B cell (primary cell): ENCODE measurements at regions not wholly inside any gene's neighbourhood (a gene's known extent, or its start where the extent isn't known, plus 50 kb on each side); places are given as distances from the start of the nearest gene placed in this dataset.

Experiments
- ATAC-seq: fragments of 200-7000 bp; cut with Tn5 transposase; one replicate; pipeline ENCODE4 v1.10.0; 2021; ENCODE audit warnings: low read depth, mild to moderate bottlenecking, moderate number of reproducible peaks, moderate library complexity
- CTCF ChIA-PET: fragments of 350-600 bp; sonication (Branson Sonifier 250); formaldehyde crosslinking; loops from one replicate; lab custom pipeline; 2021; ENCODE audit warnings: antibody characterized with exemption, inconsistent platforms; lab: Charles Lee
- POLR2A ChIA-PET: fragments of 350-600 bp; sonication (Branson Sonifier 250); formaldehyde crosslinking; loops from one replicate; lab custom pipeline; 2021; ENCODE audit warnings: antibody characterized with exemption; lab: Charles Lee
- DNase-seq: peaks from one replicate; pipeline ENCODE4 v3.0.0; 2013
- H2AFZ ChIP-seq: 2 replicates; pipeline ENCODE4 v1.6.1; 2012; ENCODE audit warnings: mild to moderate bottlenecking, low read depth, low read length; ENCODE audit not compliant: insufficient read depth, poor library complexity, severe bottlenecking
- H3K27ac ChIP-seq, 2 donors: 1 replicate in 1 of 2; 2 replicates in 1 of 2; pipeline ENCODE4 v1.5.1; 2012 to 2013; ENCODE audit warnings: low read length in 2 of 2, mild to moderate bottlenecking in 2 of 2, moderate library complexity in 1 of 2
- H3K27me3 ChIP-seq, 4 experiments: fragments of 200-600 bp in 1 of 4; sonication (generic) in 1 of 4; replicated peaks in 1 of 4; 1 replicate in 2 of 4; 2 replicates in 2 of 4; pipeline versions ENCODE4 v1.6.1 to v1.7.0; 2013 to 2016; ENCODE audit warnings: low read length in 3 of 4, mild to moderate bottlenecking in 2 of 4, mixed read lengths in 1 of 4, moderate library complexity in 1 of 4; ENCODE audit not compliant: insufficient read depth in 4 of 4, control insufficient read depth in 3 of 4; ENCODE audit errors: control extremely low read depth in 1 of 4
- H3K36me3 ChIP-seq, 2 experiments: replicated peaks in 1 of 2; 1 replicate in 1 of 2; 2 replicates in 1 of 2; pipeline versions ENCODE4 v1.6.1 to v1.7.1; 2013; ENCODE audit warnings: low read length in 1 of 2; ENCODE audit not compliant: insufficient read depth in 2 of 2, control insufficient read depth in 1 of 2; ENCODE audit errors: control extremely low read depth in 1 of 2, extremely low read depth in 1 of 2
- H3K4me1 ChIP-seq, 2 donors: fragments of 200-600 bp in 1 of 2; sonication (generic) in 1 of 2; 1 replicate in 1 of 2; 2 replicates in 1 of 2; pipeline versions ENCODE4 v1.5.1 to v1.6.1; 2013 to 2017; ENCODE audit warnings: low read length in 2 of 2; ENCODE audit not compliant: control insufficient read depth in 2 of 2, insufficient read depth in 2 of 2
- H3K4me2 ChIP-seq: replicated peaks from 2 replicates; pipeline ENCODE3; 2012; ENCODE audit warnings: mild to moderate bottlenecking, low read depth, low read length; ENCODE audit not compliant: poor library complexity, severe bottlenecking
- H3K4me3 ChIP-seq, 5 experiments: fragments of 200-600 bp in 1 of 5; sonication (generic) in 1 of 5; 1 replicate in 3 of 5; 2 replicates in 2 of 5; pipeline versions ENCODE4 v1.5.1 to v1.7.0; 2011 to 2016; ENCODE audit warnings: low read length in 4 of 5, mild to moderate bottlenecking in 4 of 5, low read depth in 2 of 5, control low read depth in 1 of 5, moderate library complexity in 1 of 5; ENCODE audit not compliant: insufficient read depth in 1 of 5; ENCODE audit errors: control extremely low read depth in 1 of 5, extremely low read depth in 1 of 5
- H3K79me2 ChIP-seq: fragments of 200-600 bp; sonication (generic); one replicate; pipeline ENCODE4 v1.6.0; 2016; ENCODE audit warnings: low read length; ENCODE audit not compliant: control insufficient read depth, insufficient read depth
- H3K9ac ChIP-seq: fragments of 200-600 bp; sonication (generic); 2 replicates; pipeline ENCODE4 v1.6.1; 2017; ENCODE audit warnings: mild to moderate bottlenecking, low read length, moderate library complexity
- H3K9me3 ChIP-seq, 3 donors: one replicate each; pipeline versions ENCODE4 v1.6.1 to v1.7.1; 2013; ENCODE audit warnings: low read length in 2 of 3; ENCODE audit not compliant: control insufficient read depth in 2 of 3, insufficient read depth in 1 of 3; ENCODE audit errors: control extremely low read depth in 1 of 3
- H4K20me1 ChIP-seq: 2 replicates; pipeline ENCODE4 v1.6.0; 2012; ENCODE audit warnings: mild to moderate bottlenecking, low read length; ENCODE audit not compliant: insufficient read depth, control insufficient read depth, poor library complexity, severe bottlenecking
- H3K27ac Mint-ChIP-seq: one replicate; pipeline ENCODE4 v1.8.0; 2021; ENCODE audit warnings: mixed read lengths
- H3K27me3 Mint-ChIP-seq: one replicate; pipeline ENCODE4 v1.8.0; 2021; ENCODE audit warnings: mixed read lengths
- H3K4me1 Mint-ChIP-seq: one replicate; pipeline ENCODE4 v1.8.0; 2021; ENCODE audit warnings: mixed read lengths
- H3K4me3 Mint-ChIP-seq: one replicate; pipeline ENCODE4 v1.8.0; 2021; ENCODE audit warnings: mixed read lengths
- H3K9me3 Mint-ChIP-seq: one replicate; pipeline ENCODE4 v1.8.0; 2022; ENCODE audit warnings: mixed read lengths; ENCODE audit not compliant: insufficient read depth
- EZH2 ChIP-seq: IDR thresholded peaks from 2 replicates; pipeline ENCODE4 v1.6.1; 2012; ENCODE audit warnings: borderline replicate concordance, low read depth, mild to moderate bottlenecking, moderate library complexity, low read length; ENCODE audit not compliant: insufficient read depth, poor library complexity, severe bottlenecking
- WGBS: methylation state at CpG from one replicate; pipeline ENCODE4 v1.1.5; 2013; ENCODE audit warnings: missing lambda C conversion rate; ENCODE audit not compliant: insufficient coverage; 5-methylcytosine and 5-hydroxymethylcytosine counted together
- intact Hi-C: fragments of 100-400 bp; cut with micrococcal nuclease; formaldehyde crosslinking; loops from one replicate; pipeline ENCODE4 v1.10.0; 2022
- TF ChIP-seq, protein P1 (sequence below): fragments of 200-600 bp; IDR thresholded peaks from one replicate; pipeline ENCODE4 v1.8.0; 2022; ENCODE audit warnings: antibody characterized with exemption, mild to moderate bottlenecking

DNA sequence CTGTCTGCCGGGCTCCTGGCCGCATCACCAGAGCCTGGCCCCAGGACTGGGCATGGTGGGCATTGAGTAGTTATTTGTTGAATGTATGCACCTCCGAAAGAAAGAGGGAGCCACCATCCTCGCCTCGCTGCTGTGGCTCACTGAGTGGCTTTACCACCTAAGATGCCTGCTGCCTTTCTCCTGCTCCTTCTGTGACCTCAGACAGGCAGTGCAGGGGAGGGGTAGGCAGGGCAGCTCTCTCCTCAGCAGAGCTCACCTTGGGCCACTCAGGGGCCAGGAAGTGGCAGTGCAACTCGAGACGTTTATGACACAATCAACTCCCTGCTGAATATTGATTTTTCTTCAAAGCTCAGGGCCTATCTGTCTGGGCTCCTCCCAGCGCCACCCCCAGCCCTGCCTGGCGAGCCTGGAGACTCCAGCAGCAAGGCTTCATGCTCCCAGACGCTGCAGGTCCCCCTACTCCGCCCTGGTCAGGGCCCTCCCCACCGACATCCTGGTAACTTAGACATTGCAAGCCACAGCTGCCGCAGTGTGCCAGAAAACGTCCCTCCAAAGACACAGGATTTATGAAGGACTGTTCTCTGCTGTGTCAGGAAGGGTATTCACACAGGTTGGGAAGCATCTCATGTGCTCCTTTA is 84.3 kb upstream of the DIO3 start:
- 83% methylated on average over 14 of the region's 14 CpGs for WGBS
- Mint-ChIP-seq H3K9me3 (peaks cover 2% of the 10 kb centered on the region), H3K27ac (no peak overlapping the region), H3K27me3 (peaks cover 3% of the 10 kb centered on the region), H3K4me3 (no peak overlapping the region), H3K4me1 (no peaks in the 10 kb centered on the region)
- H3K9ac ChIP-seq: no peak overlapping the region
- no peak overlapping the region for H3K27ac ChIP-seq
- no peak overlapping the region for H2AFZ ChIP-seq
- no peaks in the 10 kb centered on the region for H3K36me3 ChIP-seq
- no peaks in the 10 kb centered on the region for H4K20me1 ChIP-seq
- CTCF ChIA-PET: no interaction called here
- no peak overlapping the region for H3K4me2 ChIP-seq
- POLR2A ChIA-PET: no interaction called here
- intact Hi-C loops: no loop called here
- no peaks in the 10 kb centered on the region for H3K79me2 ChIP-seq
- H3K27me3 ChIP-seq: peaks cover 0 to 4% (median 1%) of the 10 kb centered on the region in 4 experiments
- DNase-seq (no peak), ATAC-seq (no peak)
- H3K4me1 ChIP-seq: no peaks in the 10 kb centered on the region
- TF ChIP-seq, protein P1, sequence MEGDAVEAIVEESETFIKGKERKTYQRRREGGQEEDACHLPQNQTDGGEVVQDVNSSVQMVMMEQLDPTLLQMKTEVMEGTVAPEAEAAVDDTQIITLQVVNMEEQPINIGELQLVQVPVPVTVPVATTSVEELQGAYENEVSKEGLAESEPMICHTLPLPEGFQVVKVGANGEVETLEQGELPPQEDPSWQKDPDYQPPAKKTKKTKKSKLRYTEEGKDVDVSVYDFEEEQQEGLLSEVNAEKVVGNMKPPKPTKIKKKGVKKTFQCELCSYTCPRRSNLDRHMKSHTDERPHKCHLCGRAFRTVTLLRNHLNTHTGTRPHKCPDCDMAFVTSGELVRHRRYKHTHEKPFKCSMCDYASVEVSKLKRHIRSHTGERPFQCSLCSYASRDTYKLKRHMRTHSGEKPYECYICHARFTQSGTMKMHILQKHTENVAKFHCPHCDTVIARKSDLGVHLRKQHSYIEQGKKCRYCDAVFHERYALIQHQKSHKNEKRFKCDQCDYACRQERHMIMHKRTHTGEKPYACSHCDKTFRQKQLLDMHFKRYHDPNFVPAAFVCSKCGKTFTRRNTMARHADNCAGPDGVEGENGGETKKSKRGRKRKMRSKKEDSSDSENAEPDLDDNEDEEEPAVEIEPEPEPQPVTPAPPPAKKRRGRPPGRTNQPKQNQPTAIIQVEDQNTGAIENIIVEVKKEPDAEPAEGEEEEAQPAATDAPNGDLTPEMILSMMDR: no peak
- TF ChIP-seq EZH2: no peak
- H3K4me3 ChIP-seq: no peak overlapping the region
- H3K9me3 ChIP-seq: peaks cover 0 to 32% (median 0%) of the 10 kb centered on the region in 3 donors

DNA sequence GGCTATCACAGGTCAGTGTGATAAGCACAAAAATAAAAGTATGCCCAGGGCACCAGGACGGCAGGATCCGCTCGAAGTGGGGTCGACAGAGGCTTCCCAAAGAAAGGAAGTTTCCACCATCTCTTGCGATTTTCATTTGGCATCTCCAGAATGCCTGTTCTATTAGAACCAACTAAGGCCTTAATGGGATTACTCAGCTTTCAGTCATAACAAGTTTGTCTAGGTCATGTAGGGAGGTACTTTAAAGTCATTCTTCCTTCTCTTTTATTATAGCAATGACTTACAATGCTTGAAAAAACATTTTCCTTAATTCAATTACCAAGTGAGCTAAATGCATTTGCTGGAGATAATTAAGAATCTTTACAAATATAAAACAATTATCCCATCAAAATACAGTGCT is 83.6 kb upstream of the DIO3 start:
- Histone ChIP-seq H3K4me3 (no peak overlapping the region), H3K36me3 (no peaks in the 10 kb centered on the region), H3K9ac (no peak overlapping the region), H2AFZ (no peak overlapping the region), H4K20me1 (no peaks in the 10 kb centered on the region), H3K9me3 (peaks cover 0 to 28% (median 0%) of the 10 kb centered on the region in 3 donors), H3K27ac (no peak overlapping the region), H3K27me3 (peaks cover 0 to 6% (median 1%) of the 10 kb centered on the region in 4 experiments), H3K4me2 (no peak overlapping the region), H3K79me2 (no peaks in the 10 kb centered on the region), H3K4me1 (no peaks in the 10 kb centered on the region)
- DNase-seq: no peak
- POLR2A ChIA-PET: no interaction called here
- no peak for ATAC-seq
- H3K4me1 Mint-ChIP-seq: no peaks in the 10 kb centered on the region
- H3K27me3 Mint-ChIP-seq: peaks cover 5% of the 10 kb centered on the region
- H3K27ac Mint-ChIP-seq: no peak overlapping the region
- WGBS: 91% methylated on average over 4 of the region's 5 CpGs
- peaks cover 3% of the 10 kb centered on the region for H3K9me3 Mint-ChIP-seq
- CTCF ChIA-PET: no interaction called here
- TF ChIP-seq EZH2: no peak
- TF ChIP-seq, protein P1: no peak
- H3K4me3 Mint-ChIP-seq: no peak overlapping the region
- intact Hi-C loops: no loop called here
